Gastrocnemius medialis (tissue), 4 donors: ENCODE measurements at regions not wholly inside any gene's neighbourhood (a gene's known extent, or its start where the extent isn't known, plus 50 kb on each side); places are given as distances from the start of the nearest gene placed in this dataset.

Experiments
- POLR2A ChIP-seq, 2 donors: fragments of 450-650 bp; IDR thresholded peaks; one replicate each; pipeline ENCODE4 v1.6.1; 2017; ENCODE audit warnings: antibody characterized with exemption in 2 of 2, mild to moderate bottlenecking in 2 of 2, moderate library complexity in 2 of 2
- TF ChIP-seq, protein P1 (sequence below), 5 experiments: fragments of 450-650 bp in 3 of 5; fragments of 200-600 bp in 2 of 5; sonication (generic) in 2 of 5; IDR thresholded peaks in 4 of 5; conservative IDR thresholded peaks in 1 of 5; 1 replicate in 4 of 5; 2 replicates in 1 of 5; pipeline ENCODE4 v1.5.1; 2016 to 2019; ENCODE audit warnings: antibody characterized with exemption in 5 of 5, mild to moderate bottlenecking in 3 of 5, moderate library complexity in 3 of 5

DNA sequence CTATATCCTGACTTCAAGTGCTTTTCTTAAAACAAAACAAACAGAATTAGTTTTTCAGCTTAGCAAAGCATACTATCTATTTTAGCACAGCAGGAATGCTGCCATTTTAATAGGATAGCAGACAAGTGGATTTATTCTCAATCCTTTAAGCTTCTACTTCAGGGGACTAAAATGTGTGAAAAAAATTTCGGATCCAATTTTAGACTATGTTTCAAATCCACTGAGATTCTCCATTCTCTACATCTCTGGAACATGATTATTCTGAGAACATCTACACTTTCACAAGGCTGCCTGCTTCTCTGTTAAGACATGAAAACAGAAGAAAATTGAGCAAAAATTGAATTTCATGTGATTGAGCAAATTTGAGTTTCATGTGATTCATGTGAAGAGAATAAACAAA is 1321.3 kb downstream of the HACE1 start:
- no peak for TF ChIP-seq POLR2A (IDR thresholded peaks at IDR 0.05)
- TF ChIP-seq, protein P1, sequence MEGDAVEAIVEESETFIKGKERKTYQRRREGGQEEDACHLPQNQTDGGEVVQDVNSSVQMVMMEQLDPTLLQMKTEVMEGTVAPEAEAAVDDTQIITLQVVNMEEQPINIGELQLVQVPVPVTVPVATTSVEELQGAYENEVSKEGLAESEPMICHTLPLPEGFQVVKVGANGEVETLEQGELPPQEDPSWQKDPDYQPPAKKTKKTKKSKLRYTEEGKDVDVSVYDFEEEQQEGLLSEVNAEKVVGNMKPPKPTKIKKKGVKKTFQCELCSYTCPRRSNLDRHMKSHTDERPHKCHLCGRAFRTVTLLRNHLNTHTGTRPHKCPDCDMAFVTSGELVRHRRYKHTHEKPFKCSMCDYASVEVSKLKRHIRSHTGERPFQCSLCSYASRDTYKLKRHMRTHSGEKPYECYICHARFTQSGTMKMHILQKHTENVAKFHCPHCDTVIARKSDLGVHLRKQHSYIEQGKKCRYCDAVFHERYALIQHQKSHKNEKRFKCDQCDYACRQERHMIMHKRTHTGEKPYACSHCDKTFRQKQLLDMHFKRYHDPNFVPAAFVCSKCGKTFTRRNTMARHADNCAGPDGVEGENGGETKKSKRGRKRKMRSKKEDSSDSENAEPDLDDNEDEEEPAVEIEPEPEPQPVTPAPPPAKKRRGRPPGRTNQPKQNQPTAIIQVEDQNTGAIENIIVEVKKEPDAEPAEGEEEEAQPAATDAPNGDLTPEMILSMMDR (IDR thresholded peaks at IDR 0.05 in 4 of 5, conservative IDR thresholded peaks at IDR 0.05 in 1 of 5) = no peak
